ENCODE measurements at regions not wholly inside any gene's neighbourhood (a gene's known extent, or its start where the extent isn't known, plus 50 kb on each side); places are given as distances from the start of the nearest gene placed in this dataset.

- H3K4me1 ChIP-seq (ENCODE audit: control insufficient read depth, insufficient read depth, low read length): no peaks in the 10 kb centered on the region
- peaks cover 3% of the 10 kb centered on the region; the same call in 1 of the 2 replicates for H3K27me3 ChIP-seq (ENCODE audit: control insufficient read depth, insufficient read depth, low read length)
- no TSS peak for BruUV-seq (replicated peaks)
- ChIA-PET POLR2A (no interaction called here), CTCF (no interaction called here)
- DNase-seq (ENCODE audit: low read depth, low spot score) (no peak), ATAC-seq (no peak)
- no peaks in the 10 kb centered on the region for H3K36me3 ChIP-seq (ENCODE audit: control insufficient read depth, insufficient read depth, low read length)
- no peak overlapping the region for H3K4me3 ChIP-seq (ENCODE audit: low read depth in 2 of 2, low read length in 2 of 2)
- in situ Hi-C loops (cut with HindIII; ENCODE audit: low pct_unique_long_range_greater_than_20kb, low sequenced_read_pairs): no loop called here
- no peak for TF ChIP-seq SIN3A (IDR thresholded peaks at IDR 0.05; ENCODE audit: borderline replicate concordance, insufficient read depth, low read depth, low read length)
- TF ChIP-seq, protein P1, sequence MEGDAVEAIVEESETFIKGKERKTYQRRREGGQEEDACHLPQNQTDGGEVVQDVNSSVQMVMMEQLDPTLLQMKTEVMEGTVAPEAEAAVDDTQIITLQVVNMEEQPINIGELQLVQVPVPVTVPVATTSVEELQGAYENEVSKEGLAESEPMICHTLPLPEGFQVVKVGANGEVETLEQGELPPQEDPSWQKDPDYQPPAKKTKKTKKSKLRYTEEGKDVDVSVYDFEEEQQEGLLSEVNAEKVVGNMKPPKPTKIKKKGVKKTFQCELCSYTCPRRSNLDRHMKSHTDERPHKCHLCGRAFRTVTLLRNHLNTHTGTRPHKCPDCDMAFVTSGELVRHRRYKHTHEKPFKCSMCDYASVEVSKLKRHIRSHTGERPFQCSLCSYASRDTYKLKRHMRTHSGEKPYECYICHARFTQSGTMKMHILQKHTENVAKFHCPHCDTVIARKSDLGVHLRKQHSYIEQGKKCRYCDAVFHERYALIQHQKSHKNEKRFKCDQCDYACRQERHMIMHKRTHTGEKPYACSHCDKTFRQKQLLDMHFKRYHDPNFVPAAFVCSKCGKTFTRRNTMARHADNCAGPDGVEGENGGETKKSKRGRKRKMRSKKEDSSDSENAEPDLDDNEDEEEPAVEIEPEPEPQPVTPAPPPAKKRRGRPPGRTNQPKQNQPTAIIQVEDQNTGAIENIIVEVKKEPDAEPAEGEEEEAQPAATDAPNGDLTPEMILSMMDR (IDR thresholded peaks at IDR 0.05): no peak
- TF ChIP-seq POLR2AphosphoS5 (IDR thresholded peaks at IDR 0.05; ENCODE audit: low read depth, low read length): no peak
- TF ChIP-seq TCF7L2 (IDR thresholded peaks at IDR 0.05; ENCODE audit: low read depth, low read length): no peak
- TF ChIP-seq REST (IDR thresholded peaks at IDR 0.05; ENCODE audit: insufficient read depth in 1 of 2, low read depth in 2 of 2, low read length in 1 of 2): no peak
- intact Hi-C loops (cut with micrococcal nuclease; ENCODE audit: unreplicated experiment): no loop called here
- H3K27ac ChIP-seq (ENCODE audit: low read length): no peak overlapping the region
- no peaks in the 10 kb centered on the region for H3K9me3 ChIP-seq (ENCODE audit: control insufficient read depth, insufficient read depth, low read depth, low read length)
Measured at GRCh38 chr21:35751171-35751570, 309.2 kb downstream of the SETD4 start.

- Histone ChIP-seq H3K9me3 (ENCODE audit: control insufficient read depth, insufficient read depth, low read depth, low read length) (no peaks in the 10 kb centered on the region), H3K27ac (ENCODE audit: low read length) (no peak overlapping the region), H3K27me3 (ENCODE audit: control insufficient read depth, insufficient read depth, low read length) (peaks cover 1% of the 10 kb centered on the region; the same call in 1 of the 2 replicates), H3K36me3 (ENCODE audit: control insufficient read depth, insufficient read depth, low read length) (no peaks in the 10 kb centered on the region), H3K4me3 (ENCODE audit: low read depth in 2 of 2, low read length in 2 of 2) (no peak overlapping the region), H3K4me1 (ENCODE audit: control insufficient read depth, insufficient read depth, low read length) (no peaks in the 10 kb centered on the region)
- ATAC-seq: no peak
- in situ Hi-C loops (cut with HindIII; ENCODE audit: low pct_unique_long_range_greater_than_20kb, low sequenced_read_pairs): no loop called here
- ChIA-PET POLR2A (no interaction called here), CTCF (no interaction called here)
- intact Hi-C loops (cut with micrococcal nuclease; ENCODE audit: unreplicated experiment): no loop called here
- no TSS peak for BruUV-seq (replicated peaks)
- no peak for DNase-seq (ENCODE audit: low read depth, low spot score)
- TF ChIP-seq POLR2AphosphoS5 (IDR thresholded peaks at IDR 0.05; ENCODE audit: low read depth, low read length): no peak
- TF ChIP-seq SIN3A (IDR thresholded peaks at IDR 0.05; ENCODE audit: borderline replicate concordance, insufficient read depth, low read depth, low read length): no peak
- TF ChIP-seq, protein P1 (IDR thresholded peaks at IDR 0.05): no peak
Measured at GRCh38 chr21:35749904-35750303, 310.4 kb downstream of the SETD4 start.
